H9 (cell line): ENCODE measurements at regions not wholly inside any gene's neighbourhood (a gene's known extent, or its start where the extent isn't known, plus 50 kb on each side); places are given as distances from the start of the nearest gene placed in this dataset.

Experiments
- DNase-seq: peaks from one replicate; pipeline ENCODE4 v3.0.0-alpha.2; 2017
- H2AFZ ChIP-seq: one replicate; pipeline ENCODE4 v1.6.1; 2013; ENCODE audit warnings: mild to moderate bottlenecking, low read length, control low read depth, moderate library complexity
- H2AK5ac ChIP-seq: 2 replicates; pipeline ENCODE4 v1.6.1; 2013; ENCODE audit warnings: low read length, control low read depth, mixed read lengths; ENCODE audit not compliant: insufficient read length
- H2BK120ac ChIP-seq: one replicate; pipeline ENCODE4 v1.6.1; 2013; ENCODE audit warnings: low read depth, mild to moderate bottlenecking, low read length, control low read depth, inconsistent platforms; ENCODE audit not compliant: poor library complexity, severe bottlenecking
- H2BK12ac ChIP-seq: 2 replicates; pipeline ENCODE4 v1.6.1; 2013; ENCODE audit warnings: low read length, control low read depth, mixed read lengths, low read depth; ENCODE audit not compliant: insufficient read length
- H2BK15ac ChIP-seq: 2 replicates; pipeline ENCODE4 v1.6.1; 2013; ENCODE audit warnings: low read depth, low read length, control low read depth
- H2BK20ac ChIP-seq: one replicate; pipeline ENCODE4 v1.6.1; 2013; ENCODE audit warnings: low read depth, mild to moderate bottlenecking, low read length, control low read depth, inconsistent platforms; ENCODE audit not compliant: poor library complexity, severe bottlenecking
- H2BK5ac ChIP-seq: 2 replicates; pipeline ENCODE4 v1.6.1; 2013; ENCODE audit warnings: low read length, control low read depth, mixed read lengths; ENCODE audit not compliant: insufficient read length
- H3K14ac ChIP-seq: 2 replicates; pipeline ENCODE4 v1.6.1; 2013; ENCODE audit warnings: low read length, control low read depth; ENCODE audit not compliant: insufficient read depth
- H3K18ac ChIP-seq: 2 replicates; pipeline ENCODE4 v1.6.1; 2013; ENCODE audit warnings: low read depth, mild to moderate bottlenecking, mixed read lengths, low read length, control low read depth; ENCODE audit not compliant: insufficient read length
- H3K23ac ChIP-seq: 2 replicates; pipeline ENCODE4 v1.6.1; 2013; ENCODE audit warnings: low read length, control low read depth, mixed read lengths, low read depth; ENCODE audit not compliant: insufficient read length
- H3K23me2 ChIP-seq: 2 replicates; pipeline ENCODE4 v1.6.1; 2013; ENCODE audit warnings: low read depth, mild to moderate bottlenecking, mixed read lengths, low read length, control low read depth; ENCODE audit not compliant: insufficient read length, poor library complexity, severe bottlenecking
- H3K27ac ChIP-seq: 2 replicates; pipeline ENCODE4 v1.5.1; 2013; ENCODE audit warnings: low read length, control low read depth, mixed read lengths, low read depth; ENCODE audit not compliant: insufficient read length
- H3K27me3 ChIP-seq: 2 replicates; pipeline ENCODE4 v1.6.1; 2013; ENCODE audit warnings: low read length, control low read depth, inconsistent platforms; ENCODE audit not compliant: insufficient read depth
- H3K4ac ChIP-seq: 2 replicates; pipeline ENCODE4 v1.6.1; 2013; ENCODE audit warnings: low read depth, mild to moderate bottlenecking, control low read depth, inconsistent platforms, low read length, moderate library complexity
- H3K4me1 ChIP-seq: 2 replicates; pipeline ENCODE4 v1.6.1; 2013; ENCODE audit warnings: low read length, control low read depth, inconsistent platforms; ENCODE audit not compliant: insufficient read depth
- H3K4me2 ChIP-seq: 2 replicates; pipeline ENCODE4 v1.6.1; 2013; ENCODE audit warnings: low read length, control low read depth, mixed read lengths; ENCODE audit not compliant: insufficient read length, insufficient read depth
- H3K56ac ChIP-seq: 2 replicates; pipeline ENCODE4 v1.6.1; 2013; ENCODE audit warnings: low read depth, mild to moderate bottlenecking, mixed read lengths, low read length, control low read depth; ENCODE audit not compliant: insufficient read length
- H3K79me1 ChIP-seq: 2 replicates; pipeline ENCODE4 v1.6.1; 2013; ENCODE audit warnings: low read depth, mild to moderate bottlenecking, moderate library complexity, low read length, control low read depth, inconsistent platforms; ENCODE audit not compliant: insufficient read depth, poor library complexity, severe bottlenecking
- H3K79me2 ChIP-seq: 2 replicates; pipeline ENCODE4 v1.6.1; 2013; ENCODE audit warnings: low read length, control low read depth, inconsistent platforms; ENCODE audit not compliant: insufficient read depth
- H3K9ac ChIP-seq: 2 replicates; pipeline ENCODE4 v1.6.1; 2013; ENCODE audit warnings: low read length, control low read depth, mixed read lengths; ENCODE audit not compliant: insufficient read length; ENCODE audit errors: extremely low read depth
- H3K9me3 ChIP-seq: one replicate; pipeline ENCODE4 v1.6.1; 2013; ENCODE audit warnings: low read depth, low read length, inconsistent platforms; ENCODE audit not compliant: control insufficient read depth
- H3T11ph ChIP-seq: one replicate; pipeline ENCODE4 v1.6.1; 2013; ENCODE audit warnings: mild to moderate bottlenecking, low read length, control low read depth, inconsistent platforms
- H4K20me1 ChIP-seq: one replicate; pipeline ENCODE4 v1.6.1; 2013; ENCODE audit not compliant: control insufficient read depth, insufficient read length, insufficient read depth
- H4K5ac ChIP-seq: 2 replicates; pipeline ENCODE4 v1.6.1; 2013; ENCODE audit warnings: low read depth, mild to moderate bottlenecking, mixed read lengths, low read length, control low read depth; ENCODE audit not compliant: insufficient read length
- H4K8ac ChIP-seq: replicated peaks from 2 replicates; pipeline ENCODE4 v1.6.1; 2013; ENCODE audit warnings: low read length, control low read depth, mixed read lengths, low read depth; ENCODE audit not compliant: insufficient read length
- H4K91ac ChIP-seq: 2 replicates; pipeline ENCODE4 v1.6.1; 2013; ENCODE audit warnings: low read depth, mild to moderate bottlenecking, moderate library complexity, mixed read lengths, low read length, control low read depth; ENCODE audit not compliant: insufficient read length
- H3K27ac Mint-ChIP-seq, 3 experiments: 2 replicates in 2 of 3; 3 replicates in 1 of 3; pipeline ENCODE4 v1.8.0; 2020 to 2021; ENCODE audit warnings: mixed read lengths in 3 of 3, mild to moderate bottlenecking in 1 of 3, moderate library complexity in 1 of 3
- H3K27me3 Mint-ChIP-seq: 2 replicates; pipeline ENCODE4 v1.8.0; 2021; ENCODE audit warnings: low read depth, mild to moderate bottlenecking, moderate library complexity, mixed read lengths
- H3K36me3 Mint-ChIP-seq, 3 experiments: 2 replicates in 2 of 3; 3 replicates in 1 of 3; pipeline ENCODE4 v1.8.0; 2020 to 2021; ENCODE audit warnings: low read depth in 3 of 3, mixed read lengths in 3 of 3; ENCODE audit not compliant: insufficient read depth in 1 of 3
- H3K4me1 Mint-ChIP-seq, 2 experiments: 2 replicates each; pipeline ENCODE4 v1.8.0; 2020; ENCODE audit warnings: mixed read lengths in 2 of 2
- H3K4me3 Mint-ChIP-seq, 2 experiments: 2 replicates in 1 of 2; 3 replicates in 1 of 2; pipeline ENCODE4 v1.8.0; 2020 to 2021; ENCODE audit warnings: mild to moderate bottlenecking in 2 of 2, mixed read lengths in 2 of 2, moderate library complexity in 1 of 2
- H3K9me3 Mint-ChIP-seq, 2 experiments: 2 replicates in 1 of 2; 3 replicates in 1 of 2; pipeline ENCODE4 v1.8.0; 2020; ENCODE audit warnings: mild to moderate bottlenecking in 2 of 2, mixed read lengths in 2 of 2, moderate library complexity in 1 of 2
- CTCF ChIP-seq: fragments of 200-600 bp; sonication (generic); conservative IDR thresholded peaks from 3 replicates; pipeline ENCODE4 v1.8.0; 2021; ENCODE audit warnings: antibody characterized with exemption, mild to moderate bottlenecking
- WGBS: extraction: QIAGEN DNeasy Blood & Tissue Kit; methylation state at CpG from one replicate; pipeline ENCODE4 v1.1.7; 2013; ENCODE audit warnings: missing lambda C conversion rate, low lambda C conversion rate, mixed read lengths; ENCODE audit not compliant: insufficient read length; ENCODE audit errors: extremely low coverage; 5-methylcytosine and 5-hydroxymethylcytosine counted together

GRCh38 chr15:87522997-87523396, 733.5 kb downstream of the NTRK3 start:
- Mint-ChIP-seq H3K36me3 (no peaks in the 10 kb centered on the region), H3K9me3 (no peaks in the 10 kb centered on the region), H3K4me3 (no peak overlapping the region), H3K4me1 (peaks cover 0 to 8% of the 10 kb centered on the region in 2 experiments; a peak in 1 of 4 replicates), H3K27me3 (no peaks in the 10 kb centered on the region), H3K27ac (no peak overlapping the region)
- no peak overlapping the region for H2BK15ac ChIP-seq
- no peak overlapping the region for H3K9ac ChIP-seq
- H3K9me3 ChIP-seq: no peaks in the 10 kb centered on the region
- no peak overlapping the region for H3K14ac ChIP-seq
- no peak overlapping the region for H4K5ac ChIP-seq
- H2AFZ ChIP-seq: no peak overlapping the region
- H3K27ac ChIP-seq: no peak overlapping the region
- no peak for TF ChIP-seq CTCF
- no peak overlapping the region for H3K23ac ChIP-seq
- H2AK5ac ChIP-seq: no peak overlapping the region
- no peaks in the 10 kb centered on the region for H4K20me1 ChIP-seq
- H2BK120ac ChIP-seq: no peak overlapping the region
- WGBS: no CpG with 5 or more reads among the region's 1 CpG
- no peaks in the 10 kb centered on the region for H3K79me1 ChIP-seq
- no peak overlapping the region for H3K18ac ChIP-seq
- no peak overlapping the region for H2BK20ac ChIP-seq
- no peaks in the 10 kb centered on the region for H3K27me3 ChIP-seq
- H3K23me2 ChIP-seq: no peaks in the 10 kb centered on the region
- no peak overlapping the region for H2BK5ac ChIP-seq
- H3K79me2 ChIP-seq: no peaks in the 10 kb centered on the region
- no peaks in the 10 kb centered on the region for H3K4me1 ChIP-seq
- H3K4ac ChIP-seq: no peak overlapping the region
- H3K4me2 ChIP-seq: no peak overlapping the region
- H4K91ac ChIP-seq: no peak overlapping the region
- no peak overlapping the region for H3K56ac ChIP-seq
- no peak overlapping the region for H3T11ph ChIP-seq
- DNase-seq: no peak
- no peak overlapping the region for H2BK12ac ChIP-seq
- no peak overlapping the region for H4K8ac ChIP-seq
